GM12878 (cell line): ENCODE measurements at regions not wholly inside any gene's neighbourhood (a gene's known extent, or its start where the extent isn't known, plus 50 kb on each side); places are given as distances from the start of the nearest gene placed in this dataset.

Experiments used
- SP1 ChIP-seq: IDR thresholded peaks from one replicate; pipeline ENCODE4 v1.6.1; 2011; ENCODE audit warnings: low read depth, low read length
- TF ChIP-seq, protein P1 (sequence below): IDR thresholded peaks from 2 replicates; pipeline ENCODE4 v1.6.1; 2011; ENCODE audit warnings: mild to moderate bottlenecking, low read depth, low read length, moderate library complexity; ENCODE audit not compliant: insufficient replicate concordance

DNA sequence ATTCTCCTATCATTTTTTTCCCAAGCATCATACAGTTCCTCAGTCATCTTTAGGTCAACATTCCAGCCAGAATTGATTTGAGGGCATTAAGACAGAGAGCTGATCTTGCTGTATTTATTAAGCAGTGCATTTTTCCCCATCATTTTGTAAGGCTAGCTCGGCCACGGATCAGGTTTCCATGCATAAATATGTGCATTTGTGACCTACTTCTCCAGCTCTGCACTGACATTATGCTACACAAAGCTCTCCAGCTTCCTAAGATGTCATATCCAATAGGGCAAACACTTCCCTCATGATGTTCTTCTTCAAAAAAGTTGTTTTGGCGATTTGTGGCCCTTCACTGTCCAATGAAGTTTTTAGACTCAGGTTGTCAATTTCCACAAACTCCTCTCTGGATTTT is 202.6 kb downstream of the C7orf25 start:
- no peak for TF ChIP-seq SP1
- TF ChIP-seq, protein P1, sequence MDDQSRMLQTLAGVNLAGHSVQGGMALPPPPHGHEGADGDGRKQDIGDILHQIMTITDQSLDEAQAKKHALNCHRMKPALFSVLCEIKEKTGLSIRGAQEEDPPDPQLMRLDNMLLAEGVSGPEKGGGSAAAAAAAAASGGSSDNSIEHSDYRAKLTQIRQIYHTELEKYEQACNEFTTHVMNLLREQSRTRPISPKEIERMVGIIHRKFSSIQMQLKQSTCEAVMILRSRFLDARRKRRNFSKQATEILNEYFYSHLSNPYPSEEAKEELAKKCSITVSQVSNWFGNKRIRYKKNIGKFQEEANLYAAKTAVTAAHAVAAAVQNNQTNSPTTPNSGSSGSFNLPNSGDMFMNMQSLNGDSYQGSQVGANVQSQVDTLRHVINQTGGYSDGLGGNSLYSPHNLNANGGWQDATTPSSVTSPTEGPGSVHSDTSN, result no peak
